ENCODE measurements at regions not wholly inside any gene's neighbourhood (a gene's known extent, or its start where the extent isn't known, plus 50 kb on each side); places are given as distances from the start of the nearest gene placed in this dataset.
A peak's percentile ranks its signal among the peaks of the same experiment; 100 is the strongest.

DNA sequence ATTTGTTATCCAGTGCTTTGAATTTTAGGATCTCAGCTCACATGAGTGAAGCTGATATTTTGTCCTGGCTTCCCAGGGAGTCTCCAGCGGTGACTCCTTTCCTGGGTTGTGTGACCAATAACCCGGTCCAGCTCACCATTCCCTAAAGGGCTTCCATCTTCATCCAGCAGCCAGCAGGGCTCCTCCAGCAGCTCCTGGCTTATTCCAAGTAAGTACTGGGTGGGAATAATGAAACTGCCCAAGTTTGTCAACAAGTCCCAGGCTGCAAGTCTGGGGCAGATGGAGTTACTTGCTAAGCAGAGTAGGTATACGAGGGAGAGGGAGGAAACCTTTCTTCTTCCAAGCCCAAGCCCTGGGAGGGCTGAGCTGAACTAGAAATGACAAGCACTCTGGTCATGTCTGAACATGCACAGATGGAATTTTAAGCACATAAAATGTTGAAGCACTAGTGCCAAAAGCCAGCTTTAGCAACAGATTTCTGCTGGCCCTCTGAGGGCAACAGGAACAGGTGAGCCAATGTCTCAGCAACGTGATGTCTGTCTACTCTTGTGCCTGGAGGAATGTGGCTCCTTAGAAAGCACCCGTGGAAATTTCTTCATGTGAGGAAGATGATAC lies 153.7 kb upstream of the DAPK1 start:
- Mint-ChIP-seq H3K27ac (ENCODE audit: unreplicated experiment) (peak overlapping the region; percentile 52), H3K36me3 (ENCODE audit: unreplicated experiment) (no peaks in the 10 kb centered on the region), H3K4me1 (ENCODE audit: unreplicated experiment) (peaks cover 46% of the 10 kb centered on the region), H3K27me3 (ENCODE audit: unreplicated experiment) (no peaks in the 10 kb centered on the region), H3K4me3 (ENCODE audit: unreplicated experiment) (no peak overlapping the region), H3K9me3 (ENCODE audit: unreplicated experiment) (peaks cover 2% of the 10 kb centered on the region)
- DNase-seq (ENCODE audit: extremely low spot score, unreplicated experiment): no peak
- TF ChIP-seq, protein P1, sequence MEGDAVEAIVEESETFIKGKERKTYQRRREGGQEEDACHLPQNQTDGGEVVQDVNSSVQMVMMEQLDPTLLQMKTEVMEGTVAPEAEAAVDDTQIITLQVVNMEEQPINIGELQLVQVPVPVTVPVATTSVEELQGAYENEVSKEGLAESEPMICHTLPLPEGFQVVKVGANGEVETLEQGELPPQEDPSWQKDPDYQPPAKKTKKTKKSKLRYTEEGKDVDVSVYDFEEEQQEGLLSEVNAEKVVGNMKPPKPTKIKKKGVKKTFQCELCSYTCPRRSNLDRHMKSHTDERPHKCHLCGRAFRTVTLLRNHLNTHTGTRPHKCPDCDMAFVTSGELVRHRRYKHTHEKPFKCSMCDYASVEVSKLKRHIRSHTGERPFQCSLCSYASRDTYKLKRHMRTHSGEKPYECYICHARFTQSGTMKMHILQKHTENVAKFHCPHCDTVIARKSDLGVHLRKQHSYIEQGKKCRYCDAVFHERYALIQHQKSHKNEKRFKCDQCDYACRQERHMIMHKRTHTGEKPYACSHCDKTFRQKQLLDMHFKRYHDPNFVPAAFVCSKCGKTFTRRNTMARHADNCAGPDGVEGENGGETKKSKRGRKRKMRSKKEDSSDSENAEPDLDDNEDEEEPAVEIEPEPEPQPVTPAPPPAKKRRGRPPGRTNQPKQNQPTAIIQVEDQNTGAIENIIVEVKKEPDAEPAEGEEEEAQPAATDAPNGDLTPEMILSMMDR (IDR thresholded peaks at IDR 0.05): no peak

DNA sequence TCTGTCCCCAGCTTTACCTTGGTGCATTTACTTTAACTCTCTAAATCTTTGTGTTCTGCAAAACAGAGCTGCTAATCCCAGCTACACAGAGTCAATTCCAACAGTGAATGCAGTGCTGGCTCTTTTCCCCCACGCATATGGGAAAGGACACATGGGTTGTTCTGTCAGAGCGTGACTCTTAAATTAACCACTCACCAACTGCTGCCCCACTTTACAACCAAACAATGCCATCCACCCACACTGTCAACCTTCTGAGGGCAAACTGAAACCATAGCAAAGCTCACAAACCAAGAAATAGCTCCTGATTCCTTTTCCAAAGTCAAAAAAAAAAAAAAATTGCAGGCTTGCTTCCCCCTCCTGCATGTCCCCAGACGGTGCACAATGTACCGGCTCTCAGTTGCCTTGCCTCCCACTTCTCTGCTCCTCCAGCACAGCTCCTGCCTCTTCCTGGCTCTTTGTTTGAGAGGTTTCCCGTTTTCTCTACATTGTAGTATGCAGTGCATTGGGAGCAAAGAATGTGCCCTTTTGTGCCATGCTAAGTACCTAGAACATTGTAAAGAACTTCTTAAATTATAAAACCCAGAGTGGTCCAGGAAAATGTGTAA lies 151.5 kb upstream of the DAPK1 start:
- Mint-ChIP-seq H3K27me3 (ENCODE audit: unreplicated experiment) (no peaks in the 10 kb centered on the region), H3K27ac (ENCODE audit: unreplicated experiment) (no peak overlapping the region), H3K4me3 (ENCODE audit: unreplicated experiment) (no peak overlapping the region), H3K36me3 (ENCODE audit: unreplicated experiment) (no peaks in the 10 kb centered on the region), H3K4me1 (ENCODE audit: unreplicated experiment) (peaks cover 39% of the 10 kb centered on the region), H3K9me3 (ENCODE audit: unreplicated experiment) (peaks cover 7% of the 10 kb centered on the region)
- no peak for DNase-seq (ENCODE audit: extremely low spot score, unreplicated experiment)
- TF ChIP-seq, protein P1 (IDR thresholded peaks at IDR 0.05): no peak

DNA sequence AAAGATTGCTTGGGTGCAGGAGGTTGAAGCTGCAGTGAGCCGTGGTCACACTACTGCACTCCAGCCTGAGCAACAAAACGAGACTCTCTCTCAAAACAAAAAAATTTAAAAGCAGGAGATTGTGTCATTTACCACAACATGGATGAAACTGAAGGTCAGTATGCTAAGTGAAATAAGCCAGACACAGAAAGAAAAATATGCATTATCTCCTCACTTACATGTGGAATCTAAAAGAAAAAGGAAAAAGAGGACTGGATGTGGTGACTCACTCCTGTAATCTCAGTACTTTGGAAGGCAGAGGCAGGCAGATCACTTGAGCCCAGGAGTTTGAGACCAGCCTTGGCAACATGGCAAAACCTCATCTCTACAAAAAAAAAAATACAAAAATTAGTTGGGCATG lies 146.8 kb upstream of the DAPK1 start:
- H3K27me3 Mint-ChIP-seq (ENCODE audit: unreplicated experiment): no peaks in the 10 kb centered on the region
- H3K4me1 Mint-ChIP-seq (ENCODE audit: unreplicated experiment): peaks cover 28% of the 10 kb centered on the region
- DNase-seq (ENCODE audit: extremely low spot score, unreplicated experiment): no peak
- H3K4me3 Mint-ChIP-seq (ENCODE audit: unreplicated experiment): no peak overlapping the region
- H3K36me3 Mint-ChIP-seq (ENCODE audit: unreplicated experiment): no peaks in the 10 kb centered on the region
- TF ChIP-seq, protein P1 (IDR thresholded peaks at IDR 0.05): no peak
- peaks cover 7% of the 10 kb centered on the region for H3K9me3 Mint-ChIP-seq (ENCODE audit: unreplicated experiment)
- H3K27ac Mint-ChIP-seq (ENCODE audit: unreplicated experiment): peak overlapping the region; percentile 40

DNA sequence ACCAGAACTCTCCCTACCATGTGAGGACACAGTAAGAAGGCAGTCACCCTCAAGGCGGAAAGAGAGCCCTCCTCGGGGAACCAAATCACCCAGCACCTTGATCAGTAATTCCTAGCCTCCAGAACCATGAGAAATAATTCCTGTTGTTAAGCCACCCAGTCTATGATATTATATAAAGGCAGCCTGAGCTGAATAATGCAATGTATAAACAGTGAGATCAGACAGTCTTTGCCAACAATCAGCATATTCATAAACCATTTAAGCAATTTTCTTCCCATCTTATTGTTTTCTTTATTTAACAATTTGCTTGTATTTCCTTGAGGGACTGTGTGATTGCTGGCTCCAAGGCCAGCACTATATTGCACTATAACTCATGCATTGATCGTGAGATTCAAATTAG lies 144.4 kb upstream of the DAPK1 start:
- Mint-ChIP-seq H3K27me3 (ENCODE audit: unreplicated experiment) (no peaks in the 10 kb centered on the region), H3K4me1 (ENCODE audit: unreplicated experiment) (peaks cover 21% of the 10 kb centered on the region), H3K36me3 (ENCODE audit: unreplicated experiment) (no peaks in the 10 kb centered on the region), H3K9me3 (ENCODE audit: unreplicated experiment) (peaks cover 7% of the 10 kb centered on the region), H3K4me3 (ENCODE audit: unreplicated experiment) (no peak overlapping the region), H3K27ac (ENCODE audit: unreplicated experiment) (no peak overlapping the region)
- TF ChIP-seq, protein P1 (IDR thresholded peaks at IDR 0.05): no peak
- DNase-seq (ENCODE audit: extremely low spot score, unreplicated experiment): no peak

DNA sequence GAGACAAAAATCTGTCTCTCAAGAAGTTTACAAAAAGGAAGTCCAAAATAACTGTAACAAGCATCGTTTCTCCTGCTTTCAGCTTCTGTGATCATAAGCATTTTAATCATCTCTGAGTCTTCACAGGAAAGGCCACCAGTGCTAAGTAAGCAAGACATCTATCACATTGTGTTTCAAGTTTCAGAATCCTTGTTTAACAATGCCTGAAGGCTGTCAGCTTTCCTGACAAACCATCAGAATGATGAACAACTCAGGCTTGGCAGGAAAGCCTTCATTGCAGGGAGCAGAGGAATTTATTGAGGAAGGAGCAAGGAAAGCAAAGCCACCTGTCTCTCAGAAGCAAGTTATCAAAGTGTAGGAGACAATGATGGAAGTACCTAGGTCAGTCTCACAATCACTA lies 143.5 kb upstream of the DAPK1 start:
- Mint-ChIP-seq H3K36me3 (ENCODE audit: unreplicated experiment) (no peaks in the 10 kb centered on the region), H3K4me1 (ENCODE audit: unreplicated experiment) (peaks cover 21% of the 10 kb centered on the region), H3K4me3 (ENCODE audit: unreplicated experiment) (no peak overlapping the region), H3K9me3 (ENCODE audit: unreplicated experiment) (peaks cover 3% of the 10 kb centered on the region), H3K27me3 (ENCODE audit: unreplicated experiment) (no peaks in the 10 kb centered on the region), H3K27ac (ENCODE audit: unreplicated experiment) (peak overlapping the region; percentile 28)
- TF ChIP-seq, protein P1 (IDR thresholded peaks at IDR 0.05): no peak
- DNase-seq (ENCODE audit: extremely low spot score, unreplicated experiment): no peak
